ENCODE measurements at regions not wholly inside any gene's neighbourhood (a gene's known extent, or its start where the extent isn't known, plus 50 kb on each side); places are given as distances from the start of the nearest gene placed in this dataset.
"Not testable (repeated sequence)": the region's sequence is repeated elsewhere in the genome, so short reads cannot be mapped to it uniquely, and the experiment has no call there.

DNA sequence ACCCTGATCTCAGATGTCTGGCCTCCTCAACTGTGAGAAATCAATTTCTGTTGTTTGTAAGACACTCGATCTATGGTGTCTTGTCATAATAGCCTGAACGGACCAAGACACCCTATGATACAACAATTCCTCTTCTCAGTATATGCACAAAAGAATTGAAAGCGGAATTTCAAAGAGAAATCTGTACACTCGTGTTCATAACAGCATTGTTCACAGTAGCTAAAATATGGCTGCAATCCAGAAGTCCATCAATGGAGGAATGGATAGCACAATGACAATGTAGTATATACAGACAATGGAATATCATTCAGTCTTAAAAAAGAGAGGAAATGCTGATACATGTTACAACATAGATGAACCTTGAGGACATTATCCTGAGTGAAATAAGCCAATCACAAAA is 354.6 kb downstream of the SFMBT2 start:
- Histone ChIP-seq H3K4me1 (ENCODE audit: control insufficient read depth, insufficient read depth, low read length) (no peaks in the 10 kb centered on the region), H3K9me3 (replicated peaks; ENCODE audit: low read length) (no peaks in the 10 kb centered on the region), H3K4me2 (ENCODE audit: low read length) (no peak overlapping the region), H3K27me3 (ENCODE audit: control insufficient read depth, insufficient read depth, low read length) (no peaks in the 10 kb centered on the region), H3K4me3 (ENCODE audit: low read length) (no peak overlapping the region), H3K36me3 (ENCODE audit: insufficient read depth, low read length) (no peaks in the 10 kb centered on the region), H3K9ac (ENCODE audit: low read depth, low read length) (no peak overlapping the region)

DNA sequence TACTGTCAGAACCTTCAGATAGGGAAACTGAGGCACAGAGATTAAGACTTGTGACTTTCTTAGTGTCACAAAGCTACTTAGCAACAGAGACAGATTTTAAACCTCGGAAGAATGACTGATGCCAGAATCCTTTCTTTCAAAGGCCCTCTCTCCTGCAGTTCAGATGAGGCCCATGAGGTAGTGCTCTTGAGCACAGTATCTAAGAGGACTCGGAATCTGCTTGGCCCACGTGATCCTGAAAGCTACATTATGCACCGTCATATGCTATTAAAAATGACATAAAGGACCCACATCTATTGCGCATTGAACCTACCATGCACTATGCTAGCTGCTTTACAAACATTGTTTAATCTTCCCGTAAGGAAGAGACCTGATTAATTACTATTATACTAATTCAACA is 355.9 kb downstream of the SFMBT2 start:
- Histone ChIP-seq H3K4me3 (ENCODE audit: low read length) (no peak overlapping the region), H3K9me3 (replicated peaks; ENCODE audit: low read length) (no peaks in the 10 kb centered on the region), H3K4me2 (ENCODE audit: low read length) (no peak overlapping the region), H3K27me3 (ENCODE audit: control insufficient read depth, insufficient read depth, low read length) (no peaks in the 10 kb centered on the region), H3K4me1 (ENCODE audit: control insufficient read depth, insufficient read depth, low read length) (no peaks in the 10 kb centered on the region), H3K9ac (ENCODE audit: low read depth, low read length) (no peak overlapping the region), H3K36me3 (ENCODE audit: insufficient read depth, low read length) (no peaks in the 10 kb centered on the region)

DNA sequence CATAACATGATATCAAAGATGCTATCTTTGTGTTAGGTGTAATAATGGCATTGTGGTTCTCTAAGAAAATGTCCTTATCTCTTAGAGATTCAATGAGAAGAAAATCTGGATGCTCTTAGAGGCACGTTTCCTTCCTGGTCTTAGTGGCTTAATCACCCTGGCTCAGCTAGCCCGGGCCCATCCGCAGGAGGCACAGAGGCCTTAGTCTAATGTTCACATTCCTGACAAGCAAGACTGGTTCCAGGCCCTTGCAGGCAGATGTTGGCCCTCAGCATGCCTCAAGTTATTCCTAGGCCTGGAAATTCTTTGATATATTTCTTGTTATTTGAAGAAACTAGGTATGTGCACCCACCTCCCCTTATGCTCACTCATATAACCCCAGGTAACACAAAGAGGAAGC is 357.6 kb downstream of the SFMBT2 start:
- Histone ChIP-seq H3K4me1 (ENCODE audit: control insufficient read depth, insufficient read depth, low read length) (no peaks in the 10 kb centered on the region), H3K4me3 (ENCODE audit: low read length) (no peak overlapping the region), H3K9ac (ENCODE audit: low read depth, low read length) (no peak overlapping the region), H3K36me3 (ENCODE audit: insufficient read depth, low read length) (no peaks in the 10 kb centered on the region), H3K4me2 (ENCODE audit: low read length) (no peak overlapping the region), H3K9me3 (replicated peaks; ENCODE audit: low read length) (no peaks in the 10 kb centered on the region), H3K27me3 (ENCODE audit: control insufficient read depth, insufficient read depth, low read length) (no peaks in the 10 kb centered on the region)

DNA sequence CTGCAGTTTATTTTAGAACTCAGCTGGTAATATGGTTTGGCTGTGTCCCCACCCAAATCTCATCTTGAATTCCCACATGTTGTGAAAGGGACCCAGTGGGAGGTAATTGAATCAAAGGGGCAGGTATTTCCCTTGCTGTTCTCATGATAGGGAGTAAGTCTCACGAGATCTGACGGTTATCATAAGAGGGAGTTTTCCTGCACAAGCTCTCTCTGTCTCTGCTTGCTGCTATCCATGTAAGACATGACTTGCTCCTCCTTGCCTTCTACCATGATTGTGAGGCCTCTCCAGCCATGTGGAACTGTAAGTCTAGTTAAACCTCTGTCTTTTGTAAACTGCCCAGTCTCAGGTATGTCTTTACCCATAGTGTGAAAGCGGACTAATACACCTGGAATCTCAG is 360.8 kb downstream of the SFMBT2 start:
- H3K4me2 ChIP-seq (ENCODE audit: low read length); H3K4me1 ChIP-seq (ENCODE audit: control insufficient read depth, insufficient read depth, low read length); H3K4me3 ChIP-seq (ENCODE audit: low read length); H3K9ac ChIP-seq (ENCODE audit: low read depth, low read length); H3K27me3 ChIP-seq (ENCODE audit: control insufficient read depth, insufficient read depth, low read length); H3K9me3 ChIP-seq (replicated peaks; ENCODE audit: low read length); H3K36me3 ChIP-seq (ENCODE audit: insufficient read depth, low read length): not testable (repeated sequence)

GRCh38 chr10:7048061-7048460 is 362.8 kb downstream of the SFMBT2 start:
- no peaks in the 10 kb centered on the region for H3K4me1 ChIP-seq (ENCODE audit: control insufficient read depth, insufficient read depth, low read length)

GRCh38 chr10:7046615-7047014 is 364.2 kb downstream of the SFMBT2 start:
- no peak overlapping the region for H3K9ac ChIP-seq (ENCODE audit: low read depth, low read length)
- no peak overlapping the region for H3K4me3 ChIP-seq (ENCODE audit: low read length)
- no peaks in the 10 kb centered on the region for H3K9me3 ChIP-seq (replicated peaks; ENCODE audit: low read length)
- no peaks in the 10 kb centered on the region for H3K27me3 ChIP-seq (ENCODE audit: control insufficient read depth, insufficient read depth, low read length)
- no peaks in the 10 kb centered on the region for H3K4me1 ChIP-seq (ENCODE audit: control insufficient read depth, insufficient read depth, low read length)
- no peak overlapping the region for H3K4me2 ChIP-seq (ENCODE audit: low read length)
- H3K36me3 ChIP-seq (ENCODE audit: insufficient read depth, low read length) = no peaks in the 10 kb centered on the region

More at GRCh38 chr10:7048061-7048460, 362.8 kb downstream of the SFMBT2 start:
- Histone ChIP-seq H3K9ac (ENCODE audit: low read depth, low read length) (no peak overlapping the region), H3K9me3 (replicated peaks; ENCODE audit: low read length) (no peaks in the 10 kb centered on the region), H3K4me2 (ENCODE audit: low read length) (no peak overlapping the region), H3K27me3 (ENCODE audit: control insufficient read depth, insufficient read depth, low read length) (no peaks in the 10 kb centered on the region), H3K36me3 (ENCODE audit: insufficient read depth, low read length) (no peaks in the 10 kb centered on the region), H3K4me3 (ENCODE audit: low read length) (no peak overlapping the region)

DNA sequence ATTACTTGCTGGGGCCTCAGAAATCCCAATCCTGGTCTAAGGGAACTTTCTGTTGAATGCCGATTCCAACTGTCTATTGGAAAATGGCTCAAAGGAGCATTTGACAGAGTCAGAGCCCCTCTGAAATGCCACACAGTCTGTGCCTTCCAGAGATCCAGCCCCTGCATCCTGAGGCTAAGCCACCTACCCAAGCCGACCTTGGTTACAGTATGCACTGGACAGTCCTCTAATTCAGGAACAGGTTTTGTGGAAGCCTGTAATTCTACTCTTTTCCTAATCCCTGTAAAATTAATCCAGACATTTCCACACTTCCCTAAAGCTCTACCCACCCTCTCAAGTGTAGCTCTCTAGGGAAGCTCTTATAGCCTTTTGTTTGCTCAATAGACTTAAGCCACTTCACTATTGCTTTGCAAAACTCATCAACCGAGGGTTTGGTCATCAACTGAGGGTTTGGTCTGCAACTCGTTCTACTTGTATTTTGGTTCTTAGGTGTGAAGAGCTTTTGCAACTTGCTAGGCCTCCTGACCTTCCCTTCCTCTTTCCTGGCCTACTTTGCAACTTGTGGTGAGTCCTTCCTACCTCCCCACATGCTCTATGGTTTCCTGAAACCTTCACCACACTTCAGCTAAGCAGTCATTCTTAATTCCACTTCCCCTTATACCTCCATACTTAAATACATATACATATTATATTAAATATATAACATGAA is 364.8 kb downstream of the SFMBT2 start:
- Histone ChIP-seq H3K4me3 (ENCODE audit: low read length) (no peak overlapping the region), H3K4me2 (ENCODE audit: low read length) (no peak overlapping the region), H3K4me1 (ENCODE audit: control insufficient read depth, insufficient read depth, low read length) (no peaks in the 10 kb centered on the region), H3K27me3 (ENCODE audit: control insufficient read depth, insufficient read depth, low read length) (no peaks in the 10 kb centered on the region), H3K9me3 (replicated peaks; ENCODE audit: low read length) (no peaks in the 10 kb centered on the region), H3K9ac (ENCODE audit: low read depth, low read length) (no peak overlapping the region), H3K36me3 (ENCODE audit: insufficient read depth, low read length) (no peaks in the 10 kb centered on the region)

- no peaks in the 10 kb centered on the region for H3K9me3 ChIP-seq (replicated peaks; ENCODE audit: low read length)
- H3K4me2 ChIP-seq (ENCODE audit: low read length) = no peak overlapping the region
- peaks cover 5% of the 10 kb centered on the region for H3K4me1 ChIP-seq (ENCODE audit: control insufficient read depth, insufficient read depth, low read length)
- no peaks in the 10 kb centered on the region for H3K27me3 ChIP-seq (ENCODE audit: control insufficient read depth, insufficient read depth, low read length)
- H3K9ac ChIP-seq (ENCODE audit: low read depth, low read length) = no peak overlapping the region
- no peak overlapping the region for H3K4me3 ChIP-seq (ENCODE audit: low read length)
- H3K36me3 ChIP-seq (ENCODE audit: insufficient read depth, low read length) = no peaks in the 10 kb centered on the region
These were observed 367.7 kb downstream of the SFMBT2 start for GRCh38 chr10:7043055-7043653.

- no peaks in the 10 kb centered on the region for H3K9me3 ChIP-seq (replicated peaks; ENCODE audit: low read length)
- H3K9ac ChIP-seq (ENCODE audit: low read depth, low read length) = no peak overlapping the region
- no peaks in the 10 kb centered on the region for H3K36me3 ChIP-seq (ENCODE audit: insufficient read depth, low read length)
- H3K4me1 ChIP-seq (ENCODE audit: control insufficient read depth, insufficient read depth, low read length) = peaks cover 7% of the 10 kb centered on the region
- H3K4me2 ChIP-seq (ENCODE audit: low read length) = no peak overlapping the region
- H3K27me3 ChIP-seq (ENCODE audit: control insufficient read depth, insufficient read depth, low read length) = no peaks in the 10 kb centered on the region
- no peak overlapping the region for H3K4me3 ChIP-seq (ENCODE audit: low read length)
These were observed 368.3 kb downstream of the SFMBT2 start for GRCh38 chr10:7042419-7043054.

DNA sequence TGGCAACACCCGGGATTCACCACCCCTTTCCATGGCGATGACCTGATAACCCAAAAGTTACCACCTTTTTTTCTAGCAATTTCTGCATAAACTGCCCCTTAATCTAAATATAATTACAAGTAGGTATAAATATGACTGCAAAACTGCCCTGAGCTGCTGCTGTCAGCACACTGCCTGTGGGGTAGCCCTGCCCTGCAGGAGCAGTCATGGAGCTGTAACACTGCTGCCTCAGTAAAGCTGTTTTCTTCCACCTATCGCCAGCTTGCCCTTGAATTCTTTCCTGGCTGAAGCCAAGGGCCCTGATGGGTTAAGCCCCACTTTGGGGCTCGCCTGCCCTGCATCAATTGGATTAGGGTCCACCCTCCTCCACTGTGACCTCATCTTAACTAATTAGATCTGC is 368.8 kb downstream of the SFMBT2 start:
- Histone ChIP-seq H3K4me2 (ENCODE audit: low read length) (no peak overlapping the region), H3K9ac (ENCODE audit: low read depth, low read length) (no peak overlapping the region), H3K36me3 (ENCODE audit: insufficient read depth, low read length) (no peaks in the 10 kb centered on the region), H3K4me1 (ENCODE audit: control insufficient read depth, insufficient read depth, low read length) (peaks cover 7% of the 10 kb centered on the region), H3K4me3 (ENCODE audit: low read length) (no peak overlapping the region), H3K27me3 (ENCODE audit: control insufficient read depth, insufficient read depth, low read length) (no peaks in the 10 kb centered on the region), H3K9me3 (replicated peaks; ENCODE audit: low read length) (no peaks in the 10 kb centered on the region)

DNA sequence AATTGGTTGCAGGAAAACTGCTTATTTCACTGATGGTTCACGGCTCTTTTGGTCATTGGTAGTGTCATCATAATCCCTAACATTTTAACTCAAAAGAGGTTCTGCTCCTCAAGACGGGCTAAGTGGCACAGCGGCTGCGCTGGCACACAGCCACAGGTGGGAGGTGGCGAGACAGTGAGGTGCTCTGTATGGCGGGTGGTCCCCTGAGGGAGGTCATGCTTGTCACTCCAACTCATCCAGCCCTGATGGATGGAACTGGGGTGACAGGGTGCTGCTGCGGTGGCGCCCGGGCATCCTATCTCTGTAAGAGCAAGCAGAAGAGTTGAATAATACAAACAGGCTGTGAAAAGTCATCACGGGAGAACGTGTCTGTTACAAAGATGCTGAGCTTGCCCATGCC is 370.2 kb downstream of the SFMBT2 start:
- Histone ChIP-seq H3K4me2 (ENCODE audit: low read length) (no peak overlapping the region), H3K36me3 (ENCODE audit: insufficient read depth, low read length) (no peaks in the 10 kb centered on the region), H3K9ac (ENCODE audit: low read depth, low read length) (no peak overlapping the region)

DNA sequence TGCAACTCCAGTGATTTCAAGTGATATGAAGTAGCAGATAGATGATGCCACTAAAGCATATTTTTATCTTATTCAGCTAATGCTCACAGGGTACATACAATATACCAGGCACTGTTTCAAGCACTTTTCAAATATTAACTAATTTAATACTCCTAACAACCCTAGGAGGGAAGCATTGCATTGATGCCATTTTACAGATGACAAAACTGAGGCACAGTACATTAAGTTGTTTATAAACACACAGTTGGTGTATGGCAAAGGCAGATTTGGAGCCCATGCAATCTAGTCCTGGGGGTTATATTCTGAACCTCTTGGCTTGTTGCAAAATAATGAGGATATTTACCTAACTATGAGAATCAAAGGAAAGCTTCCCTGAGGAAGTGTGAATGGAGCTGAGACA is 371.0 kb downstream of the SFMBT2 start:
- H3K36me3 ChIP-seq (ENCODE audit: insufficient read depth, low read length) = no peaks in the 10 kb centered on the region
- no peak overlapping the region for H3K4me3 ChIP-seq (ENCODE audit: low read length)
- no peaks in the 10 kb centered on the region for H3K27me3 ChIP-seq (ENCODE audit: control insufficient read depth, insufficient read depth, low read length)
- no peaks in the 10 kb centered on the region for H3K9me3 ChIP-seq (replicated peaks; ENCODE audit: low read length)
- no peak overlapping the region for H3K9ac ChIP-seq (ENCODE audit: low read depth, low read length)
- no peak overlapping the region for H3K4me2 ChIP-seq (ENCODE audit: low read length)
- peaks cover 7% of the 10 kb centered on the region for H3K4me1 ChIP-seq (ENCODE audit: control insufficient read depth, insufficient read depth, low read length)

More for the DNA sequence above, 370.2 kb downstream of the SFMBT2 start:
- Histone ChIP-seq H3K4me3 (ENCODE audit: low read length) (no peak overlapping the region), H3K27me3 (ENCODE audit: control insufficient read depth, insufficient read depth, low read length) (no peaks in the 10 kb centered on the region), H3K9me3 (replicated peaks; ENCODE audit: low read length) (no peaks in the 10 kb centered on the region), H3K4me1 (ENCODE audit: control insufficient read depth, insufficient read depth, low read length) (peaks cover 7% of the 10 kb centered on the region)

Data from skeletal muscle satellite cell (primary cell).